ENCODE measurements at regions not wholly inside any gene's neighbourhood (a gene's known extent, or its start where the extent isn't known, plus 50 kb on each side); places are given as distances from the start of the nearest gene placed in this dataset.

- TF ChIP-seq POLR2AphosphoS5 (IDR thresholded peaks at IDR 0.05; ENCODE audit: low read depth, low read length): no peak
- no peak for TF ChIP-seq POLR2A (IDR thresholded peaks at IDR 0.05; ENCODE audit: low read depth, low read length)
- TF ChIP-seq TAF1 (IDR thresholded peaks at IDR 0.05; ENCODE audit: borderline replicate concordance, low read depth, low read length): no peak
Measured at GRCh38 chr5:125053179-125053578, 306.7 kb upstream of the ZNF608 start.

All from GM12892 (cell line).